ENCODE measurements at regions not wholly inside any gene's neighbourhood (a gene's known extent, or its start where the extent isn't known, plus 50 kb on each side); places are given as distances from the start of the nearest gene placed in this dataset.

- TF ChIP-seq ZBTB40 (IDR thresholded peaks at IDR 0.05), result no peak
- TF ChIP-seq ZBTB40 (CRISPR knock-in tag; IDR thresholded peaks at IDR 0.05), result no peak
- TF ChIP-seq ZNF615 (CRISPR knock-in tag; IDR thresholded peaks at IDR 0.05; ENCODE audit: borderline replicate concordance), result no peak
- TF ChIP-seq ZFP36L2 (CRISPR knock-in tag; IDR thresholded peaks at IDR 0.05), result no peak
- no peak for TF ChIP-seq MATR3 (CRISPR knock-in tag; IDR thresholded peaks at IDR 0.05)
- TF ChIP-seq CREB3 (CRISPR knock-in tag; IDR thresholded peaks at IDR 0.05), result no peak
- TF ChIP-seq ZMAT3 (CRISPR knock-in tag; conservative IDR thresholded peaks at IDR 0.05), result no peak
- TF ChIP-seq ZXDC (CRISPR knock-in tag; IDR thresholded peaks at IDR 0.05), result no peak
- peak; percentile 86 for TF ChIP-seq SMAD3 (CRISPR knock-in tag; IDR thresholded peaks at IDR 0.05)
- no peak for TF ChIP-seq ZNF737 (CRISPR knock-in tag; IDR thresholded peaks at IDR 0.05; ENCODE audit: borderline replicate concordance)
- no peak for TF ChIP-seq ZNF710 (CRISPR knock-in tag; IDR thresholded peaks at IDR 0.05; ENCODE audit: borderline replicate concordance)
- TF ChIP-seq ZFP82 (CRISPR knock-in tag; IDR thresholded peaks at IDR 0.05; ENCODE audit: borderline replicate concordance), result no peak
Observed at GRCh38 chr6:146990821-146991798, 213.1 kb upstream of the STXBP5 start (continued).
